ENCODE measurements at regions not wholly inside any gene's neighbourhood (a gene's known extent, or its start where the extent isn't known, plus 50 kb on each side); places are given as distances from the start of the nearest gene placed in this dataset.

GRCh38 chr3:150357140-150357539, 51.0 kb upstream of the TSC22D2 start:
- no TSS peak for BruUV-seq (replicated peaks)
- Histone ChIP-seq H4K20me1 (ENCODE audit: control insufficient read depth, insufficient read depth) (no peaks in the 10 kb centered on the region), H3K9me3 (replicated peaks; ENCODE audit: control insufficient read depth, insufficient read depth, low read length) (no peaks in the 10 kb centered on the region), H3K79me2 (ENCODE audit: control insufficient read depth, insufficient read depth, low read length) (no peaks in the 10 kb centered on the region), H3K36me3 (ENCODE audit: control insufficient read depth in 2 of 2, insufficient read depth in 2 of 2, low read length in 1 of 2) (no peaks in the 10 kb centered on the region), H3K4me2 (ENCODE audit: control insufficient read depth, insufficient read depth) (no peak overlapping the region), H3K4me1 (ENCODE audit: control insufficient read depth, insufficient read depth, low read length) (no peaks in the 10 kb centered on the region), H3K27ac (ENCODE audit: control insufficient read depth, insufficient read depth) (no peak overlapping the region), H3K4me3 (no peak overlapping the region), H3K9ac (ENCODE audit: control insufficient read depth, insufficient read depth, low read length) (no peak overlapping the region), H3K27me3 (replicated peaks in 1 of 2; ENCODE audit: control insufficient read depth in 2 of 2, insufficient read depth in 2 of 2, low read length in 1 of 2) (no peaks in the 10 kb centered on the region), H2AFZ (ENCODE audit: control insufficient read depth, low read depth, low read length) (no peak overlapping the region)
- CTCF ChIA-PET = interaction anchor here (0.6 kb wide), 1 partner anchor 53 kb away, joined by 3 read pairs; no protein-coding TSS in a partner anchor
- no peak for DNase-seq (ENCODE audit: low read depth, low spot score)
- TF ChIP-seq, protein P1, sequence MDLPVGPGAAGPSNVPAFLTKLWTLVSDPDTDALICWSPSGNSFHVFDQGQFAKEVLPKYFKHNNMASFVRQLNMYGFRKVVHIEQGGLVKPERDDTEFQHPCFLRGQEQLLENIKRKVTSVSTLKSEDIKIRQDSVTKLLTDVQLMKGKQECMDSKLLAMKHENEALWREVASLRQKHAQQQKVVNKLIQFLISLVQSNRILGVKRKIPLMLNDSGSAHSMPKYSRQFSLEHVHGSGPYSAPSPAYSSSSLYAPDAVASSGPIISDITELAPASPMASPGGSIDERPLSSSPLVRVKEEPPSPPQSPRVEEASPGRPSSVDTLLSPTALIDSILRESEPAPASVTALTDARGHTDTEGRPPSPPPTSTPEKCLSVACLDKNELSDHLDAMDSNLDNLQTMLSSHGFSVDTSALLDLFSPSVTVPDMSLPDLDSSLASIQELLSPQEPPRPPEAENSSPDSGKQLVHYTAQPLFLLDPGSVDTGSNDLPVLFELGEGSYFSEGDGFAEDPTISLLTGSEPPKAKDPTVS (IDR thresholded peaks at IDR 0.05; ENCODE audit: low read depth, low read length) = no peak
- no peak for TF ChIP-seq SREBF1 (IDR thresholded peaks at IDR 0.05; ENCODE audit: low read length)
- no peak for TF ChIP-seq MAX (IDR thresholded peaks at IDR 0.05; ENCODE audit: low read depth, low read length)
- TF ChIP-seq, protein P2, sequence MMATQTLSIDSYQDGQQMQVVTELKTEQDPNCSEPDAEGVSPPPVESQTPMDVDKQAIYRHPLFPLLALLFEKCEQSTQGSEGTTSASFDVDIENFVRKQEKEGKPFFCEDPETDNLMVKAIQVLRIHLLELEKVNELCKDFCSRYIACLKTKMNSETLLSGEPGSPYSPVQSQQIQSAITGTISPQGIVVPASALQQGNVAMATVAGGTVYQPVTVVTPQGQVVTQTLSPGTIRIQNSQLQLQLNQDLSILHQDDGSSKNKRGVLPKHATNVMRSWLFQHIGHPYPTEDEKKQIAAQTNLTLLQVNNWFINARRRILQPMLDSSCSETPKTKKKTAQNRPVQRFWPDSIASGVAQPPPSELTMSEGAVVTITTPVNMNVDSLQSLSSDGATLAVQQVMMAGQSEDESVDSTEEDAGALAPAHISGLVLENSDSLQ (IDR thresholded peaks at IDR 0.05) = no peak
- no peak for TF ChIP-seq SMC3 (IDR thresholded peaks at IDR 0.05; ENCODE audit: borderline replicate concordance, low read length)
- TF ChIP-seq ZNF274 (IDR thresholded peaks at IDR 0.05; ENCODE audit: insufficient read depth, insufficient read length) = no peak
- no peak for TF ChIP-seq RUNX3 (IDR thresholded peaks at IDR 0.05; ENCODE audit: low read length)
- TF ChIP-seq, protein P3, sequence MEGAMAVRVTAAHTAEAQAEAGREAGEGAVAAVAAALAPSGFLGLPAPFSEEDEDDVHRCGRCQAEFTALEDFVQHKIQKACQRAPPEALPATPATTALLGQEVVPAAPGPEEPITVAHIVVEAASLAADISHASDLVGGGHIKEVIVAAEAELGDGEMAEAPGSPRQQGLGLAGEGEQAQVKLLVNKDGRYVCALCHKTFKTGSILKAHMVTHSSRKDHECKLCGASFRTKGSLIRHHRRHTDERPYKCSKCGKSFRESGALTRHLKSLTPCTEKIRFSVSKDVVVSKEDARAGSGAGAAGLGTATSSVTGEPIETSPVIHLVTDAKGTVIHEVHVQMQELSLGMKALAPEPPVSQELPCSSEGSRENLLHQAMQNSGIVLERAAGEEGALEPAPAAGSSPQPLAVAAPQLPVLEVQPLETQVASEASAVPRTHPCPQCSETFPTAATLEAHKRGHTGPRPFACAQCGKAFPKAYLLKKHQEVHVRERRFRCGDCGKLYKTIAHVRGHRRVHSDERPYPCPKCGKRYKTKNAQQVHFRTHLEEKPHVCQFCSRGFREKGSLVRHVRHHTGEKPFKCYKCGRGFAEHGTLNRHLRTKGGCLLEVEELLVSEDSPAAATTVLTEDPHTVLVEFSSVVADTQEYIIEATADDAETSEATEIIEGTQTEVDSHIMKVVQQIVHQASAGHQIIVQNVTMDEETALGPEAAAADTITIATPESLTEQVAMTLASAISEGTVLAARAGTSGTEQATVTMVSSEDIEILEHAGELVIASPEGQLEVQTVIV (IDR thresholded peaks at IDR 0.05; ENCODE audit: borderline replicate concordance, partially characterized antibody) = no peak
- no peak for TF ChIP-seq SMAD1 (IDR thresholded peaks at IDR 0.05; ENCODE audit: low read depth, partially characterized antibody)
- TF ChIP-seq, protein P4, sequence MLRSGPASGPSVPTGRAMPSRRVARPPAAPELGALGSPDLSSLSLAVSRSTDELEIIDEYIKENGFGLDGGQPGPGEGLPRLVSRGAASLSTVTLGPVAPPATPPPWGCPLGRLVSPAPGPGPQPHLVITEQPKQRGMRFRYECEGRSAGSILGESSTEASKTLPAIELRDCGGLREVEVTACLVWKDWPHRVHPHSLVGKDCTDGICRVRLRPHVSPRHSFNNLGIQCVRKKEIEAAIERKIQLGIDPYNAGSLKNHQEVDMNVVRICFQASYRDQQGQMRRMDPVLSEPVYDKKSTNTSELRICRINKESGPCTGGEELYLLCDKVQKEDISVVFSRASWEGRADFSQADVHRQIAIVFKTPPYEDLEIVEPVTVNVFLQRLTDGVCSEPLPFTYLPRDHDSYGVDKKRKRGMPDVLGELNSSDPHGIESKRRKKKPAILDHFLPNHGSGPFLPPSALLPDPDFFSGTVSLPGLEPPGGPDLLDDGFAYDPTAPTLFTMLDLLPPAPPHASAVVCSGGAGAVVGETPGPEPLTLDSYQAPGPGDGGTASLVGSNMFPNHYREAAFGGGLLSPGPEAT (IDR thresholded peaks at IDR 0.05; ENCODE audit: low read depth) = no peak
- no peak for TF ChIP-seq NFXL1 (IDR thresholded peaks at IDR 0.05; ENCODE audit: borderline replicate concordance)
- TF ChIP-seq HDGF (IDR thresholded peaks at IDR 0.05) = no peak
- no peak for TF ChIP-seq ZNF384 (IDR thresholded peaks at IDR 0.05; ENCODE audit: borderline replicate concordance, low read depth, low read length)
- no peak for TF ChIP-seq PML (IDR thresholded peaks at IDR 0.05; ENCODE audit: low read length)
- no peak for TF ChIP-seq CBX5 (IDR thresholded peaks at IDR 0.05; ENCODE audit: low read depth)
- TF ChIP-seq POLR2A (IDR thresholded peaks at IDR 0.05; ENCODE audit: low read depth, low read length) = no peak
- WGBS (ENCODE audit: insufficient coverage, insufficient replicate concordance, low lambda C conversion rate, missing lambda C conversion rate) = 9% methylated on average over 1 of the region's 1 CpG
- intact Hi-C loops (cut with micrococcal nuclease; ENCODE audit: unreplicated experiment) (loop anchor here (10.0 kb wide), 1 partner anchor 1188 kb away; no protein-coding TSS in a partner anchor), in situ Hi-C loops (cut with MboI) (no loop called here)
- no peak for ATAC-seq
- POLR2A ChIA-PET = no interaction called here
- SMC1A ChIA-PET (ENCODE audit: uncharacterized antibody, unreplicated experiment) = interaction anchor here (0.8 to 2.4 kb wide), 4 partner anchors 10 to 40 kb away, joined by 3 to 6 read pairs (median 4); no protein-coding TSS in a partner anchor
- no peak for FAIRE-seq
- RAD21 ChIA-PET (ENCODE audit: unreplicated experiment) = no interaction called here
